ENCODE measurements at regions not wholly inside any gene's neighbourhood (a gene's known extent, or its start where the extent isn't known, plus 50 kb on each side); places are given as distances from the start of the nearest gene placed in this dataset.

DNA sequence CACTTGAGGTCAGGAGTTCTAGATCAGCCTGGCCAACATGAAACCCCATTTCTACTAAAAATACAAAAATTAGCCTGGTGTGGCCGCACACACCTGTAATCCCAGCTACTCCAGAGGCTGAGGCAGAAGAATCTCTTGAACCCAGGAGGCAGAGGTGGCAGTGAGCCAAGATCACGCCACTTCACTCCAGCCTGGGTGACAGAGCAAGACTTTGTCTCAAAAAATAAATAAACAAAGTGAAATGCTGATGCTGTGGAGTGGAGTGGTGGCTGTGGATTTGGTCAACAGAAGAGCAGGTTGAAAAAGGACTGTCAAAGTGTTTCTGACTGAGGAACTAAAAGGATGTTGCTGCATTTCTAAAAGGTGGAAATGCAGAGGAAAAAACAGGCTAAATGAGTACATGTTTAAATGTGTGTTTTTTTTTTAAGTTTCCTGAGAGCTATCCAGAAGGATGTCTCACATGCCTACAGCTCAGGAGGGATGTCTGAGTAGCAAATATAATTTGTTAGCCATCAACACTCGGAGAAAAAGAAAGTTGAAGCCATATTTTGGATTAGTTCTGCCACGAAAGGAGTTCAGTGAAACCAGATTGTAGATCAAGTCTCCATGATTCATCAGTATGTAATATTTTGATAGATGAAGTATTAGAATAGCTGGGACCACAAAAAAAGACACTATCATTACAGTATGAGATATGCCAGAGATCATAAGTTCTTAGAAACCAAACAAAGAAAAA, 621.1 kb upstream of the ADGRB3 start:
- FAIRE-seq (no peak), DNase-seq (ENCODE audit: low read depth, low spot score) (no peak)

More for the DNA sequence above, 621.1 kb upstream of the ADGRB3 start:
- Histone ChIP-seq H3K9me1 (replicated peaks; ENCODE audit: control insufficient read depth, extremely low read depth, insufficient read depth, low read length) (no peaks in the 10 kb centered on the region), H3K4me2 (ENCODE audit: insufficient read depth, low read length) (no peak overlapping the region), H3K79me2 (ENCODE audit: control insufficient read depth, insufficient read depth, low read length) (no peaks in the 10 kb centered on the region), H4K20me1 (replicated peaks; ENCODE audit: control insufficient read depth, extremely low read depth, insufficient read depth, low read length) (no peaks in the 10 kb centered on the region), H2AFZ (ENCODE audit: low read depth, low read length) (no peak overlapping the region), H3K4me3 (replicated peaks in 1 of 3; ENCODE audit: insufficient read depth in 1 of 3, low read depth in 1 of 3, low read length in 3 of 3) (no peak overlapping the region), H3K27me3 (ENCODE audit: control insufficient read depth in 2 of 2, insufficient read depth in 2 of 2, low read length in 2 of 2) (no peaks in the 10 kb centered on the region), H3K4me1 (ENCODE audit: control insufficient read depth, extremely low read depth, insufficient read depth, low read length) (no peaks in the 10 kb centered on the region), H3K9me3 (replicated peaks; ENCODE audit: control insufficient read depth, insufficient read depth, low read length) (no peaks in the 10 kb centered on the region), H3K36me3 (ENCODE audit: control insufficient read depth in 2 of 2, extremely low read depth in 1 of 2, insufficient read depth in 2 of 2, low read length in 2 of 2) (no peaks in the 10 kb centered on the region), H3K9ac (replicated peaks; ENCODE audit: extremely low read depth, insufficient read depth, low read length) (no peak overlapping the region), H3K27ac (ENCODE audit: insufficient read depth, low read depth, low read length) (no peak overlapping the region)
- CTCF ChIA-PET, result no interaction called here
- intact Hi-C loops (cut with micrococcal nuclease) (no loop called here), dilution Hi-C loops (cut with MboI; ENCODE audit: extremely low pct_ligation_motif_present, low sequenced_read_pairs) (no loop called here)
- TF ChIP-seq MYC (IDR thresholded peaks at IDR 0.05; ENCODE audit: low read depth, low read length) (no peak), POLR2A (IDR thresholded peaks at IDR 0.05; ENCODE audit: low read depth, low read length) (no peak), GATA2 (IDR thresholded peaks at IDR 0.05; ENCODE audit: insufficient read depth, insufficient read length, low read depth, low read length) (no peak), JUN (IDR thresholded peaks at IDR 0.05; ENCODE audit: borderline replicate concordance, insufficient read depth, insufficient read length, low read depth) (no peak), EZH2 (IDR thresholded peaks at IDR 0.05; ENCODE audit: borderline replicate concordance, low read depth, low read length, severe bottlenecking) (no peak), FOS (IDR thresholded peaks at IDR 0.05; ENCODE audit: borderline replicate concordance, insufficient read depth, low read length) (no peak), POLR2AphosphoS5 (IDR thresholded peaks at IDR 0.05; ENCODE audit: insufficient read depth, low read depth, low read length) (no peak)
- TF ChIP-seq, protein P1, sequence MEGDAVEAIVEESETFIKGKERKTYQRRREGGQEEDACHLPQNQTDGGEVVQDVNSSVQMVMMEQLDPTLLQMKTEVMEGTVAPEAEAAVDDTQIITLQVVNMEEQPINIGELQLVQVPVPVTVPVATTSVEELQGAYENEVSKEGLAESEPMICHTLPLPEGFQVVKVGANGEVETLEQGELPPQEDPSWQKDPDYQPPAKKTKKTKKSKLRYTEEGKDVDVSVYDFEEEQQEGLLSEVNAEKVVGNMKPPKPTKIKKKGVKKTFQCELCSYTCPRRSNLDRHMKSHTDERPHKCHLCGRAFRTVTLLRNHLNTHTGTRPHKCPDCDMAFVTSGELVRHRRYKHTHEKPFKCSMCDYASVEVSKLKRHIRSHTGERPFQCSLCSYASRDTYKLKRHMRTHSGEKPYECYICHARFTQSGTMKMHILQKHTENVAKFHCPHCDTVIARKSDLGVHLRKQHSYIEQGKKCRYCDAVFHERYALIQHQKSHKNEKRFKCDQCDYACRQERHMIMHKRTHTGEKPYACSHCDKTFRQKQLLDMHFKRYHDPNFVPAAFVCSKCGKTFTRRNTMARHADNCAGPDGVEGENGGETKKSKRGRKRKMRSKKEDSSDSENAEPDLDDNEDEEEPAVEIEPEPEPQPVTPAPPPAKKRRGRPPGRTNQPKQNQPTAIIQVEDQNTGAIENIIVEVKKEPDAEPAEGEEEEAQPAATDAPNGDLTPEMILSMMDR (IDR thresholded peaks at IDR 0.05; ENCODE audit: extremely low read depth in 1 of 2, insufficient read depth in 1 of 2, low read depth in 1 of 2, low read length in 2 of 2), result no peak
- TF ChIP-seq, protein P2, sequence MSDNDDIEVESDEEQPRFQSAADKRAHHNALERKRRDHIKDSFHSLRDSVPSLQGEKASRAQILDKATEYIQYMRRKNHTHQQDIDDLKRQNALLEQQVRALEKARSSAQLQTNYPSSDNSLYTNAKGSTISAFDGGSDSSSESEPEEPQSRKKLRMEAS (IDR thresholded peaks at IDR 0.05; ENCODE audit: insufficient read depth, insufficient read length), result no peak
- BruUV-seq (replicated peaks), result no TSS peak
- POLR2A ChIA-PET, result no interaction called here

All from endothelial cell of umbilical vein (primary cell).